Bone marrow (tissue), 2 donors: ENCODE measurements at regions not wholly inside any gene's neighbourhood (a gene's known extent, or its start where the extent isn't known, plus 50 kb on each side); places are given as distances from the start of the nearest gene placed in this dataset.

Experiments used
- DNase-seq, 2 donors: peaks; one replicate each; lab custom pipeline; 2025; lab: John Stamatoyannopoulos, UW

DNA sequence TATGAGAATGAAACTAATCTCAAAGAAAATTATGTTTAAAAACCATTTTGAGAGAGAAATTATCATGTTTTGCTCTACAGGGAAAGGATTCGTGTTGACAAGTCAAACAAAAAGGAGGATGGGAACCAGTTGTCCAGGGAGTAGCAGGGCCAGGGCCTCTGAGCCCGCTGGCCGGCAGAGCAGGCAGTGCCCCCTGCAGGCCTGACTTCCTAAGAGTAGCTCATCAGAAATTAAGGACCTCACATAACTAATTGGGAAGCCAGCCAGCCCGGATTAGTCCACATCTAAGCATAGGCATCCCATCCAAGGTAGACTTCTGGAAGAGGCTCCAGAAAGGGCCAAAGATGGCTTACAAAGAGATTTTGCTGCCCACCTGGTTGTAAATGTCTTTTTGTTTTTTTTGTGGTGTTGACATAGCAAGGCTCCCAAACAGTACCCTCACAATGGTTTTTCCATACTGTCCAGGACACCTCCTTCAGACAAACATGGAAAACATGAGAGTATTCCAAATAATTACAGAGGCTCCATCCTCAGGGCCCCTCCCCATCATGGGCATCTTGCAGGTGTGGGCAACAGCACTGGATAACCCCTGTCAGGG lies 241.2 kb upstream of the TANK start:
- DNase-seq = peak; percentile 1 to 2

DNA sequence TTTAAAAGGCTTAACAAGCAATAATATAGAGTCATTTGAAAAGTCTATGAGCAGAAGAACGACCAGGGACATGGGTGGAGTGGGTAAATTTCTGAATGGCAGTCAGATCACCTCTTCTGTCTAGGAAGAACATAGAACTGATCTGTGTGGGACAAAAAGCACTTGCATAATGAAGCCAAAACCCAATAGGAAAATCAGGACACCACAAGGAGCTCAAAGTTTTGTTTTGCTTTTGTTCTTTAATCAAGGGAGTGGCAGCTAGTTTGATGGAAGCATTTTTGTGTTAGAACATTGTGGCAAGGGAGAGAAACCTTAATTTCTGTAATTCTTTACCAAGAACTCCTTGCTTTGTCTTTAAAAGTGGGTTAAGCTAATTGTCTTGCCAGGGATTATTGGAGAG lies 240.2 kb upstream of the TANK start:
- no peak for DNase-seq

DNA sequence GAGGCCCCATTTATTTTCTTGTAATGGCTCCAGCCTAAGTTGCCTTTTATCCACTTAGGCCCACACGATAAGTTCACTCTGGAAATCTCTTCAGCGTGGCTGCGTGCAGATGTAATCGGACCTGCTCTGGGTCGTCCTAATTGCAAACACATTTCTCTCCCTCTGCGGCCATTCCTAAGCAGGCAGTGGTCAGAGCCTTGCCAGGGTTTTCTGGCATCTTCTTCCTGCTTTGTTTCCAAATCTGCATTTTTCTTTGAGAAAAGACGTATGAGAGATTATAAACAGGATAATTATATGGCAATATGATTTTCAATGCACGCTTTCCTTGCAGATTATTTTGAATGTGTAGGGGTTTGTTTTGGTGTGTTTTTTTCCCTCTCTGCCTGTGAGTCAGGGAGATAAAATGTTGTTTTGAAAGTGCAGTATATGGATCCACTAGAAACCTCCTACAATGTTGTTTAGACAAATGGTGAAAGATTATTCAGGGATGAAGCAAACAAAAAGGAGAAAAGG lies 239.4 kb upstream of the TANK start:
- DNase-seq = no peak

DNA sequence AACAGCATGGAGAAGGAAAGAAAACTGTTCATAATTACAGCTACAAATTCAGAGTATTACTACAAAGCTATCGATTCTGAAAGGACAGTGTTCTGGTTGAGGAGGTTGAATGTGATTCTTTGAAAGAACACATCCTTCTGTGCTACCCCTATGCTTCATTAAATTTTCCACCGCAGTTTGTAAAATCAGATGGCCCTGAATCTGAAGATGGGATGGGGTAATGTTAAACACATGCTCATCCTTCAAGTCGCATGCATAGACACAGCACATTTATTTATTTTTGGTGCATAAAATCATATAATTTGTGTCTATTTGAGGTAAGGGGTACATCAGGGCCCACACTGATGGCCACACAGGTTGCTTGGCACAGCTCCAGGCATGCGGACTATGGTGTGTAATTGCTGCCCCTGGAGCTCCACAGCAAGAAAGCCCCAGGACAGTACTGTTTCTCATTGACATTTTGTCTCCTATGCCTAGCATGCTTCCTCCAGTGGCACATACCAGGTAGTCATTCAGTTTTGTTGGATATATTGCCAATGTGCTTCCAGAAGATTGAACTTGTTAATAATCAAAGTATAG lies 238.8 kb upstream of the TANK start:
- no peak for DNase-seq

DNA sequence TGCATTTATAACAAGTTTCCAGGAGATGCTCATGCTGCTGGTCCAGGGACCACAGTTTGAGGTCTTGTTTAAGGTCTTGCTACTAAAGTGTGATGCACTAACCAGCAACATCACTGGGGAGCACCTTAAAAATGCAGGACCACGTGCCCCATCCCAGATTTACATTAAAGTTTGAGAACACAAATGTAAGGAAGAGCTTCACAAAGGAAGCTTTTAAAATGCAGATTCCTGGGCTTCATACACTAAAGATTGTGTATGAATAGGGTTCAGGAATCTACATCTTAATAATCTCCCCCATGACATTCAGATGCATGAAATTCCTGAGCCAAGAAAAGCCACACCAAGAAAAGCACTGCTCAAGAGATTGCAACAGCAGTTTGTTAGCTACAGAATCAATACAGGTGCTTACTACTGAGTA lies 235.3 kb upstream of the TANK start:
- no peak for DNase-seq

DNA sequence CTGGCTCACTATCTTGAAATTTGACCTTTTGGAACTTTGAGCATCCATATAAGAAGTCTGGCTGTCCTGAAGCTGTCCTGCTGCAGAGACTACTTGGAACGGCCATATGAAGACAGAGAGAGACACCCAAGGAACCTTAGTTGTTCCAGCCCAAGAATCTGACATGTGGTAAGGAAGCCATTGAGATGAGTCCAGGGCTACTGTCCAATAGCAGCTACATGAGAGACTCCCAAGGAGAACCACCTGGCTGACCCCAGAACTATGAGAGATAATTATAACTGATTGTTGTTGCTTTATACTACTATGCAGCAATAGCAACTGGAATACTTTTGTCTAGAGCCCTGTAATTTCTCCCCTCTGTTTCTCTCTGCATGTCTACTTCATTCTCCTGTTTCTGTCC lies 234.3 kb upstream of the TANK start:
- DNase-seq = no peak

DNA sequence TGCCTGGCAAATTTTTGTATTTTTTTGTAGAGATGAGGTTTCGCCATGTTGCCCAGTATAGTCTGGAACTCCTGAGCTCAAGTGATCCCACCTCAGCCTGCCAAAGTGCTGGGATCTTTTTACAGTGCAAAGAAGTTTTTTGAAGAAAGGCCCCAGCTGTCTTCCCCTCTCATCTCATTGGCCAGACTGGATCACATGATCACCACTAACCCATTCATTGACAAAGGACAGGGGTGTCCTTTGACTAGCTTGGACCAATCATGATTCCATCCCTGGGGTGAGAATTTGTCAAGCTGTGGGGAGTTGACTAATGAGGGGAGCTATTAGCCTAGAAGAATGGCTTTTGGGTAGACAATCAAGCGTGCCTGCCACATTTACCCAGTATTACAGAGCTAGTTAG lies 232.9 kb upstream of the TANK start:
- no peak for DNase-seq

DNA sequence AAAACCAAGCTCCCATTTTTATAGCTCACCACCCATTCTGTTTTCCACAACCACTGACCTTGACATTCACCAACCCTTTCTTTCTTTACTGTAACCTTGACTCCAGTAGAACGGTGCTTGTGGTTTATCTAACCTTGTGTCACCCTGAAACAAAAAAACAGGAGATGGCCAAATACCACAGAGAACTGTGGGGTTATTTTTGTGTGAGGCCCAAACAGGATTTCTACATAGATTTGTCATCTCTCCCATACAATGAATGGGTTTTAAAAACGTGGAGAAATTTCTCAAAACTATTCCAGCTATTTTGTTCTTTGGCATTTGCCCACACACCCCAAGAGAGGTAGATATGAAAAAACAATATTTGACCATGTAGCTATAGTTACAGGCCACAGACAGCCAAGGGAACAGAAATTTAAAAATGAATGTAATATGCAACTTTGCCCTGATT lies 231.3 kb upstream of the TANK start:
- DNase-seq = no peak

DNA sequence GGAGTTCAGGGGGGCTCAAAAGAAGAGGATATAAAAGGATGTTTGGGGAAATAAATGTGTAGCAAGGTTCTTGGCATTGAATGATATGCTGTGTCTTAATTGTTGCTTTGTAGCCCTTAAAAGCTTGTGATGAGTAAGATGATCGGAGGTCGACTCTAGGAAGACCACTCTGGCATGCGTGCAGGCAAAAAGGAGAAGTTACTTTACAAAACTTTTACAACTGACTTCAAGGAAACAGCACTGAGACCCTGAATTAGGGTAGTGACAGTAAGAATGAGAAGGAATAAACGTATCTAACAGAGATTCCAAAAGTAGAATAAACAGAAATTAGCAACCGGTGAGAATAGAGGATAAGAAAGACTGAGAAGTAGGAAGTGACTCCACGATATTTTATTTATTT lies 228.7 kb upstream of the TANK start:
- no peak for DNase-seq

DNA sequence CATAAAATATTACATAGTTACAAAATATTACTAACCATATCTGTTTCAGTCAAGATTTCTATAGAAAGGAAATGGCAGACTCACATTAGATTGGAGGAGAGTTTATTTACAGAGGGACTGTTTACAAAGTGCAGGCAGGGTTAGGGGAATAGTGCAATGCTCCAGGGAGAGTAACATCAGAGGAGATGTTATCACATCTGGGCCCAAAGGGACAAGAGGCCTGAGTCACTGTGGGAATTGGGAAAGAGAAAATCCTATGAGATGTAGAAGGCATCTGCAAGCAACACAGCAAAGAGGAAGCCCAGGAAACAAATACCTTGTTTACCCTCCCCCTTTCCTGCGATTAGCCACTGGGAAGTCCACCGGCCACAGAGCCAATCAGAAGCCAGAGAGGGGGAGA lies 227.3 kb upstream of the TANK start:
- no peak for DNase-seq

DNA sequence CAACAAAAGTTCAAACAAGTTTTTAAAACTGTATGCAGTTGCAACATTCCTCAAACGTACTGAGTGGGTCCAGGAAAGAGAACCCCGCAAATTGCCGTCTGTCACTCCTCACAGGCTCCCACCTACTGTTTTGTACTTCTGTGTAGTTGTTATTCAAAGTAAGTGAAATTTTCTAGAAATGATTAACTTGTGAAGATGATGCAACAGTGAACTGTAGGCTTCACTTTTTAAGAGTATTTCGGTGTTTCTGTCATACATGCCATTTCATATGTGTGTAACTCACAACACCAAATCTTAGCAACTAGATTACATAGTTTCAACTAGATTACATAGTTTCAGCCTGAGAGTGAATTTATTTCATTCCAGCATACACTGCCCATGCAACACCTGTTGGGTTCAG lies 226.0 kb upstream of the TANK start:
- no peak for DNase-seq

DNA sequence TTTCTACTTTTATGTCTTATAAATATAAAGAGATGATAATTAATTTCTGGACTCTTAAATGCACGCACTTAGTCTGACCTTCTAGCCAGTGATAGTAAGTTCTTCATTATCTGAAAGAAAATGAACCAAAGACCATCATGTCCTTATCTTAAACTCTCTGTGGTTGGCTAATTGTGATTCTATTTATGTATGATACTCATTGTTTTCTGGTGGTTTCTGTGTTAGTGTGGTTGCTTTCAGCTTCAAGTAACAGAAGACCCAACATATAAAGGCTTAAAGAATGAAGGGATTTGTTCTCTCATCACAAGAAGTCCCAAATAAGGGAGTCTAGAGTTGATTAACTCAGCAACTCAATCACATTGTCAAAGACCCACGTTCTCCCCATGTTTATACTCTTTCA lies 225.2 kb upstream of the TANK start:
- no peak for DNase-seq

DNA sequence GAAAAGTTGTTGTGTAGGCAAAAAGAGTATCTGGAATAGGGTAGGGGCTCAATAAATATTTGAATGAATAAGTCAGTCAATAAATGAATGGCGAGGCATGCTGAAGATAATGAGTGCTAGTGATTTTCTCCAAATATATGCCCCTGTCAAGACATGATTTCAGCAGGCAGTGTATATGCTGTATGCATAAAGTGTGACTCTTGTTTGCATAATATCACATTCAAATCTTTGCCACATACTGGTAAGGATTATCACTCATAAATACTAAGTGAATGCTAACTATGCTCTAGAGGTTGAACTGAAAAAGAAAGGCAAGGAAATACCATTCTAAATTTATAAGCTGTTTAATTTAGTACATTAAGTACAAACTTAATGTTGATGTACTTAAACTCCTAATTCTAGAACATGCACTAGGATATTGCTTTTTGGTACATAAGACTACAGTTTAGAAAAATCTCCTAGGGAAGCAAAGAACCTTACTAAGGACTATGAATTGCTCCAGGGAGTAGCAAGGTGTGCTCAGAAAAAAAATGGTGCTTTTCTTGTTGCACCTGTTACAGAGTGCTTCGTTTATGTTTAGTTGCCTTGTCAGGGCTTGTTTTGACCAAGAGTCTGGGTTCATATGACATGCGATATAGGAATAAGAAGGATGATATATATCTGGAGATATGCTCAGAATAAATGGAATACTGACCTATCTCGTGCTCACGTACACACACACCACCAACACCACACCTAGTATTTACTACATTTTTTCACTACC lies 224.0 kb upstream of the TANK start:
- no peak for DNase-seq

DNA sequence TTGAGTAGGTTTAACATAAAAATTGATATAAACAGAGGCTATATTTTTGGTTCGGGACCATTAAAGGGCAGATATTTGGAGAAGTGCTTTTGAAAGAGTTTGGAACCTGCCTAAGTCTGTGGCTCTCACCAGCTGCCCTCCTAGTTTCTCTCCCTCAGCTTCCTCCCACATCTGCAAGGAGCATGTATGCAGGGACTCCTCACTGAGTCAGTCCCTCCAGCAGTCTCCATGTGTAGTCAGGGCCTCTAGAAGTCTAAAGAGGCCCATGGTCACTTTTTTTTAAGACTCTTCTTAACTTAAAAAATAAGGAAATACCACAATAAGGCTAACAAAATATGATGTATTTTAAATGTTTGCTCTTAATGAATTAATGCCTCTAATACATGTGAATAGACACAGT lies 220.0 kb upstream of the TANK start:
- no peak for DNase-seq

DNA sequence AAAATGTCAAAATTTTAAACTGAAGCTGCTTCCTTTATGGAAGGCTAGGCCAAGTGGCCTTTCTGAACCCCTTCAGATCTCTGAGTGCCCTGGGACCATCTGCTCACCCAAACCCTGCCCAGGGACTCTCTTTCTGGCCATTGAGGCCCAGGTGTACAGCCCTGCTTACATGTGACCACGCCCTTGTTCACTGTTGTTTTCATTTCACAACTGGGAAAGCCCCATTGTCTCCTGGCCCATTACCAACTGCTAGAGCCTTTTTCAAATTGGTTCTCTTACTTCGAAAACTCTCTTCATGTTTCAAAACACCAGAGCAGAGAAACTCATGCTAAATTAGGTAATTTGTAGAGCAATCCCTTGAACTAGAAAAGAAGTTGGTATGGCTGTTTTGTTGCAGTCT lies 219.5 kb upstream of the TANK start:
- DNase-seq = no peak

DNA sequence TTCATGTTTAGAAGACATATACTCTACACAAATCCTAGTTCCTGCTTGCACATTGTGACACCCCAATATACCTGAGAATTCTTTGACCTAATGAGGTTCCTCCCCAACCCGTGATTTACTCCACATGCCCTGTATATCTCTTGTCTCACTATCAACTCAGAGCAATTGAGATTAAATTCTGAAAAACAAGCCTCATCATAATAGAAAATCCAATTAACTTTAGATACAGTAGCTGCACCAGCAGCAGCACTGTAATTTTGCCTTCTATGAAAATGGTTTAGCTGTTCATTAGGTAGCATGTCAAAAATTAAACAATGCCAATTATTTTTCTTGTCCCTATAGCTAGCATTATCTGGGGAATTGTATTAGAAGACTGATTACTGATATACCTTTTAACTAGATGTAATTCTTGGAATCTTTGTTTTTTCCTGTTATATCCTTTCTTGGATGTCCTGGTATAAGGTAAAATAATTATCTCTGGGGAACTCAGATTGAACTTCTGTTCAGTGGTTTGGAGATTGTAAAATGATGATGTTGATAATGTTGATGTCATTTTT lies 218.9 kb upstream of the TANK start:
- no peak for DNase-seq

DNA sequence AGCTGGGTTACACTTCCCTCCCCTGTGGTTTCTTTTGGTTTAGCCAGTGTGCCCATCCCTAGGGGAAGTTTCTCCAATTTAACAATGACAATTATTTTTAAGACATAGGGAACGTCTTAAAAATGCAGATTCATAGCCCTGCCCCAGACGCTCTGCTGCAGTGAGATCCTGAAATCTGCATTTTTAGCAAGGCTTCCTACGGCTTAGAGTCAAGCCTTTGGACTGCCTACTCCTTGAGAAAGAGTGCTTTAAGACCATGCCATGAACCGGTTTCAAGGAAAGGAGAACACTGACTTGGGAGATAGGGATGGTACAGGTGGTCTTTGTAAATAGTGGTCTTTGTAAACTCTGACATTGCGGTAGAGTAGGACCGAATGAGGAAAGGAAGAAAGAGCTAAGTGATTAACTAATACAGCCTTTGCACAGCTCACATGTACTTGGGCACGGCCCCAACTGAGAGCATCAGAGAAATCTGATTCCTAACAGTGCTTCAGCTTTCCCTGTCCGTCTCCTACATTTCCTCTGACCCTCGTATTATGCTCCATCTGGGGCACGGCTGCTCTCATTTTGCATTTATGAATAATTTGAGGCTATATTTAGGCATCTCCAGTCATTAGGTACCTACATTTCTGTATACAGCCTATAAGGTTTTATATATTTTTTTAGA lies 217.6 kb upstream of the TANK start:
- DNase-seq = no peak

DNA sequence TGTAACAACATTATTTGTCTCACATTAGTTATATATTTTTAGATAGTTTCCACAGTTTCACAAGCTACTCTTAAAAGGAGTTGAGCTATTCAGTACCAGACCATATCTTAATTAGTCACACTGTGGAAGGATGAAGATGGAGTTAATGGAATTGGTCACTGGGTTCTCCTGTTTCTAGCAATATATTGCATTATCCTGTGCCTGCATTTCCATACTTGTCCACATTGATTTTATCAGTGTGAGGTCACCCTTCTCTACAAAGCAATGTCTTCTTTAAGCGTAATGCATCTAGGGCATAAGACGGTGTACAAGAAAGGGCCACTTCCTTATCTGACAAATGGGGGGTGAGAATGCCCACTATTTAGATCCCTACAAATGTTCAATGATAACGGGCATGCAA lies 216.8 kb upstream of the TANK start:
- DNase-seq = no peak

DNA sequence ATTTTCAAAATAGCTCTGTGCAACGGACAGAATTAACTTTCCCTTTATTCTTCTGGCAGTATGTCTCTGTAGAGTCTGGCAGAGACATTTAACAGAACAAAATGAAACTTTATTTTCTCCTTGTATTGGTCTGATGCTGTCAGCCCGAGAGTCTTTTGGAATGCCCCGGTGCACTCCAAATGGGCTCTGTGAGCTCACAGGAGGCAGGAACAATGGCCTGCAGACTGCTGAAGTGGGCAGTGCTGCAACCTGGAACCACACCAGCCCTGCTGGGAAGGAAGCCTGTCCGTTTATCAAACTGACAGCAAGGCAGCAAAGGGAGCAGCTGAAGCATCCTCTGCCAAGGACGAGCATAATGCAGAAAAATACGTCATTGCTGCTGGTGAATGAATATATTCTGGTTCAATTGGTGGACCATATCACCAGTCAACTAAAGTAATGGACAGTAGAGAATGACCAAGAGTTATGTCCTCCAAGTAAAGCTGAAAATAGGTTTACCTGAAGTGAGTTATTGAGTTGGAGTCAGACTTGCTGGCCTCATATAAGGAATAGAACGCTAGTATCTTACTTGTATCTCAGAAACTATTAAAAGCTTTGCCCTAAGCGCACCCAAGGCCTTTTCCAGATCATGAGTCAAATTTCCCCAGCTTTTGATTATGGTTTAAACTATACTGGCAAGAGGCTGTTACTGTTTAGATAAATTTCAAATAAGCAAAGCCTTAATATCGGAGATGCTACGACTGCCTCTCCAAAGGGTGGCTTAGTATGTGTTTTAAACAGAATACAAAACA lies 207.6 kb upstream of the TANK start:
- DNase-seq = no peak

DNA sequence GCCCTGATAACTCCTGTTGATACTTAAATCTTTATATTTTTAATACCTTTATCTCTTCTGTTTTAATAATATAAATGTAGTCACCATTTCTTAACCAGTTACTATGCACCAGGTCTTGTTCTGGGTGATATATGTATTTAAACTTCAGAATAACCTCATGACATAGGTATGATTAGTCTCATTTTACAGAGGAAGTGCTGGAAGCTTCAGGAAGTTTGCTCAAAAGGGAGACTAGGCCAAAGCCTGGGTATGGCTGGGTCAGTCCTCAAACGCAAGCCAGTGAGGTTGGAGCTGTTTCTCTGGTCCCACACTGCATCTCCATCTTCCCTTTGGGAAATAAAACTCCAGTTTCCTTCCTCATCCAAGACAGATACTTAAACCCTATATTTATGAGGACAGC lies 204.7 kb upstream of the TANK start:
- no peak for DNase-seq

DNA sequence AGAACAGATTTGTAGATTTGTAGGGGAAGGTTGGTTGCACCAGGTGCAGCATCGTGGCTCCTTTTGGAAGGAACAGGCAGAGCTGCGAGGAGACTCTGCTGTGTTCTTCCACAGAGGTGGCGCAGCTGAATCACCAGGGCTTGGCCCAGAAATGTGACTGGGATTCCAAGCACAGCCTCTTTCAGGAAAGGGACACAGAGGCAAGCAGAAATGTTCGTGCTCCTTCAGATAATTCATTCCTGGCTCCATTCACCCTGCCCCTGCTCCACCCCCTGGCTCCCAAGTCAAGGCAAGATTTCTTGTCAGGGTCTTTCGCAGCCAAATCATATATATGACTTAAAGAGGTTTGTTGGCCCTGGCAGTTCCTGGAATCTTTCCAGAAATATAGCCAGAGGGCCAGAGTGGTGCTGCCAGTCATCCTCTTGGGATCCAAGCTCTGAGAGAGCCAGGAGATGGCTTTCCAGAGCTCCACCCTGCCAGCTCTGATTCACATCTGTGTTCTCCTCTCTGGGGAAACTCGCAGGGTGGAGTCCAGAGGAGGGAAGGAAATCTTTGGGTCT lies 203.9 kb upstream of the TANK start:
- no peak for DNase-seq
